Upper lobe of left lung (tissue), 6 donors: ENCODE measurements at regions not wholly inside any gene's neighbourhood (a gene's known extent, or its start where the extent isn't known, plus 50 kb on each side); places are given as distances from the start of the nearest gene placed in this dataset.

Experiments
- ATAC-seq, 2 donors: fragments of 200-7000 bp; cut with Tn5 transposase; one replicate each; pipeline ENCODE4 v1.9.1; 2022; ENCODE audit warnings: mild to moderate bottlenecking in 2 of 2, moderate library complexity in 2 of 2; ENCODE audit not compliant: low FRiP score in 2 of 2
- DNase-seq, 2 donors: peaks; one replicate each; pipeline ENCODE4 v3.0.0-alpha.2; 2019 to 2020
- H3K27ac ChIP-seq, 4 donors: fragments of 200-600 bp; sonication (generic); one replicate each; pipeline ENCODE4 v1.5.1; 2016 to 2019
- H3K27me3 ChIP-seq, 4 donors: fragments of 200-600 bp; sonication (generic); one replicate each; pipeline ENCODE4 v1.5.1; 2017 to 2019
- H3K36me3 ChIP-seq, 4 donors: fragments of 200-600 bp; sonication (generic); one replicate each; pipeline ENCODE4 v1.5.1; 2016 to 2019
- H3K4me1 ChIP-seq, 4 donors: fragments of 200-600 bp; sonication (generic); one replicate each; pipeline ENCODE4 v1.5.1; 2018 to 2019
- H3K4me3 ChIP-seq, 4 donors: fragments of 200-600 bp; sonication (generic); one replicate each; pipeline ENCODE4 v1.5.1; 2017 to 2019; ENCODE audit warnings: mild to moderate bottlenecking in 2 of 4, moderate library complexity in 1 of 4
- H3K9me3 ChIP-seq, 4 donors: fragments of 200-600 bp; sonication (generic); one replicate each; pipeline ENCODE4 v1.5.1; 2018 to 2019
- EP300 ChIP-seq, 4 donors: sonication (generic); formaldehyde crosslinking; IDR thresholded peaks; one replicate each; pipeline ENCODE4 v1.5.1; 2017; ENCODE audit warnings: antibody characterized with exemption in 4 of 4, control low read depth in 2 of 4
- POLR2A ChIP-seq, 4 donors: fragments of 450-650 bp; IDR thresholded peaks; one replicate each; pipeline ENCODE4 v1.5.1; 2016 to 2017; ENCODE audit warnings: antibody characterized with exemption in 4 of 4, mild to moderate bottlenecking in 2 of 4
- POLR2AphosphoS5 ChIP-seq, 2 donors: sonication (generic); formaldehyde crosslinking; IDR thresholded peaks; one replicate each; pipeline ENCODE4 v1.5.1; 2017; ENCODE audit warnings: antibody characterized with exemption in 2 of 2
- WGBS, 2 donors: methylation state at CpG; one replicate each; pipeline ENCODE4 v1.1.5; 2017 to 2018; 5-methylcytosine and 5-hydroxymethylcytosine counted together
- TF ChIP-seq, protein P1 (sequence below), 6 experiments: fragments of 450-650 bp in 4 of 6; fragments of 200-600 bp in 2 of 6; sonication (generic) in 2 of 6; IDR thresholded peaks; one replicate each; pipeline ENCODE4 v1.5.1; 2016 to 2019; ENCODE audit warnings: antibody characterized with exemption in 6 of 6
- donor health status: DM: no; HTN: no; CAD: no; lungs with moderate emphysema.
- donor health status: DM: no; HTN: yes; CAD: no; lungs with severe emphysema.

GRCh38 chr12:5244513-5244972 lies 187.4 kb upstream of the NTF3 start:
- WGBS, 2 donors, result 41 to 47% methylated on average over 5 of the region's 5 CpGs
- Histone ChIP-seq H3K27me3 (no peaks in the 10 kb centered on the region), H3K4me1 (peaks cover 0 to 5% (median 0%) of the 10 kb centered on the region in 4 donors), H3K4me3 (no peak overlapping the region), H3K36me3 (no peaks in the 10 kb centered on the region), H3K9me3 (no peaks in the 10 kb centered on the region), H3K27ac (no peak overlapping the region)
- ATAC-seq (no peak), DNase-seq (no peak)
- TF ChIP-seq, protein P1, sequence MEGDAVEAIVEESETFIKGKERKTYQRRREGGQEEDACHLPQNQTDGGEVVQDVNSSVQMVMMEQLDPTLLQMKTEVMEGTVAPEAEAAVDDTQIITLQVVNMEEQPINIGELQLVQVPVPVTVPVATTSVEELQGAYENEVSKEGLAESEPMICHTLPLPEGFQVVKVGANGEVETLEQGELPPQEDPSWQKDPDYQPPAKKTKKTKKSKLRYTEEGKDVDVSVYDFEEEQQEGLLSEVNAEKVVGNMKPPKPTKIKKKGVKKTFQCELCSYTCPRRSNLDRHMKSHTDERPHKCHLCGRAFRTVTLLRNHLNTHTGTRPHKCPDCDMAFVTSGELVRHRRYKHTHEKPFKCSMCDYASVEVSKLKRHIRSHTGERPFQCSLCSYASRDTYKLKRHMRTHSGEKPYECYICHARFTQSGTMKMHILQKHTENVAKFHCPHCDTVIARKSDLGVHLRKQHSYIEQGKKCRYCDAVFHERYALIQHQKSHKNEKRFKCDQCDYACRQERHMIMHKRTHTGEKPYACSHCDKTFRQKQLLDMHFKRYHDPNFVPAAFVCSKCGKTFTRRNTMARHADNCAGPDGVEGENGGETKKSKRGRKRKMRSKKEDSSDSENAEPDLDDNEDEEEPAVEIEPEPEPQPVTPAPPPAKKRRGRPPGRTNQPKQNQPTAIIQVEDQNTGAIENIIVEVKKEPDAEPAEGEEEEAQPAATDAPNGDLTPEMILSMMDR (IDR thresholded peaks at IDR 0.05), result no peak
- TF ChIP-seq POLR2A (IDR thresholded peaks at IDR 0.05), result no peak
- no peak for TF ChIP-seq EP300 (IDR thresholded peaks at IDR 0.05)
- TF ChIP-seq POLR2AphosphoS5 (IDR thresholded peaks at IDR 0.05), result no peak

- Histone ChIP-seq H3K36me3 (no peaks in the 10 kb centered on the region), H3K27me3 (no peaks in the 10 kb centered on the region), H3K4me3 (no peak overlapping the region), H3K4me1 (peaks cover 0 to 5% (median 0%) of the 10 kb centered on the region in 4 donors), H3K27ac (no peak overlapping the region), H3K9me3 (no peaks in the 10 kb centered on the region)
- TF ChIP-seq POLR2A (IDR thresholded peaks at IDR 0.05) (no peak), EP300 (IDR thresholded peaks at IDR 0.05) (no peak)
- DNase-seq, result no peak
- 66 to 90% methylated on average over 3 of the region's 3 CpGs for whole genome bisulfite sequencing, 2 donors
- no peak for ATAC-seq
These were observed 185.7 kb upstream of the NTF3 start for GRCh38 chr12:5246196-5246595.

DNA sequence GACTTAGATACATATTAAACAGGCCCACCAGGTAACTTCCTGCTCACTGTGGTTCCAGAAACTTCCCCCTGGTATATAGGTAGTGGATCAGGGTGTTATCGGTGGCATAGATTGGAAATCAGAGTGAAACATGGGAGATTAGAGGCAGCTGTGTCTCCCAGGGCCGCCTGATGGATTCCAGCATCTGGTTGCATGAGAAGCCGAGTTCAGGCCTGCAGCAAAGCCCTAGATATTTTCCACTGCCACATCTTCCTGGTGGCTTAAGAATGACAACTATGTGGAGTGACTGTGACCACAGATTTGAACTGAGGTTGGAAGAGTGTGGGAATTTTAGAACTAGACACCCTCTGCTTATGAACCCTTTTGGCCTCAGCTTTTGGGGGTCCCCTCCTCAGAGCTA lies 184.8 kb upstream of the NTF3 start:
- Histone ChIP-seq H3K36me3 (no peaks in the 10 kb centered on the region), H3K27me3 (no peaks in the 10 kb centered on the region), H3K4me1 (peaks cover 0 to 5% (median 0%) of the 10 kb centered on the region in 4 donors), H3K9me3 (no peaks in the 10 kb centered on the region), H3K4me3 (no peak overlapping the region), H3K27ac (no peak overlapping the region)
- WGBS, 2 donors, result 88 to 89% methylated on average over 3 of the region's 3 CpGs
- no peak for TF ChIP-seq POLR2A (IDR thresholded peaks at IDR 0.05)
- no peak for TF ChIP-seq EP300 (IDR thresholded peaks at IDR 0.05)
- TF ChIP-seq POLR2AphosphoS5 (IDR thresholded peaks at IDR 0.05), result no peak
- TF ChIP-seq, protein P1 (IDR thresholded peaks at IDR 0.05), result no peak
- ATAC-seq (no peak), DNase-seq (no peak)

DNA sequence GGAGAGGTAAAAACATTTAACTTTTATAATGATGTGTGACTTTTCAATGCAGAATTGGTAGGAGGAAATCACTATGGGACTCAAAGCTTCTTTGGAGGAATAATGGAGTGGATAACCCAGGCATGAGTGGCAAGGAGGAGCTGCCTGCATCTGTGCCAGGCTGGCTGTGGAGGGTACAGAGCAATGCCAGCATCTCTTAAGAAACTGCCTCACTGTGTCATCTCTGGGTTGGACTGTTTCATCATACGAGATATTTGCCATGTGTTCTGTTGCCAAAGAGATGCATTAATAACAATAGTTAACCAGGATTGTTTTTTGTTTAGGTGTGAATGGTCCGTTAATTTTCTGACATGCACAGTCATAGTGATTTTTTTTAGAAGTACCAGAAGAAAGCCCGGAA lies 183.7 kb upstream of the NTF3 start:
- 78 to 84% methylated on average over 3 of the region's 3 CpGs for WGBS, 2 donors
- Histone ChIP-seq H3K27ac (no peak overlapping the region), H3K9me3 (no peaks in the 10 kb centered on the region), H3K36me3 (no peaks in the 10 kb centered on the region), H3K27me3 (no peaks in the 10 kb centered on the region), H3K4me1 (peaks cover 0 to 5% (median 0%) of the 10 kb centered on the region in 4 donors), H3K4me3 (no peak overlapping the region)
- no peak for ATAC-seq
- DNase-seq, result no peak
- TF ChIP-seq POLR2A (IDR thresholded peaks at IDR 0.05), result no peak
- TF ChIP-seq POLR2AphosphoS5 (IDR thresholded peaks at IDR 0.05), result no peak
- TF ChIP-seq, protein P1 (IDR thresholded peaks at IDR 0.05), result no peak
- no peak for TF ChIP-seq EP300 (IDR thresholded peaks at IDR 0.05)

GRCh38 chr12:5248999-5249526 lies 182.8 kb upstream of the NTF3 start:
- H3K9me3 ChIP-seq, result no peaks in the 10 kb centered on the region
- DNase-seq, result no peak
- H3K4me1 ChIP-seq, result peaks cover 0 to 5% (median 0%) of the 10 kb centered on the region in 4 donors
- H3K36me3 ChIP-seq, result no peaks in the 10 kb centered on the region
- H3K4me3 ChIP-seq, result no peak overlapping the region
- no peak overlapping the region for H3K27ac ChIP-seq
- H3K27me3 ChIP-seq, result no peaks in the 10 kb centered on the region
- ATAC-seq, result no peak
- no peak for TF ChIP-seq POLR2A (IDR thresholded peaks at IDR 0.05)
- TF ChIP-seq, protein P1 (IDR thresholded peaks at IDR 0.05), result no peak
- TF ChIP-seq EP300 (IDR thresholded peaks at IDR 0.05), result no peak
- whole genome bisulfite sequencing, 2 donors, result 59 to 71% methylated on average over 8 of the region's 8 CpGs
